HepG2 (cell line): ENCODE measurements at regions not wholly inside any gene's neighbourhood (a gene's known extent, or its start where the extent isn't known, plus 50 kb on each side); places are given as distances from the start of the nearest gene placed in this dataset.
A peak's percentile ranks its signal among the peaks of the same experiment; 100 is the strongest.

ENCODE experiments used
- ATAC-seq: fragments of 200-7000 bp; cut with Tn5 transposase; 3 replicates; pipeline ENCODE4 v1.9.1; 2020; ENCODE audit warnings: mild to moderate bottlenecking, moderate library complexity
- BruUV-seq: library from RNA; stranded (reverse); fragments of 400-500 nt; replicated peaks from 2 replicates; lab custom pipeline; 2021; lab: Mats Ljungman, UMichigan
- CTCF ChIA-PET: fragments of 300-600 bp; formaldehyde crosslinking; extraction: SDS; loops from one replicate; lab custom pipeline; 2021; ENCODE audit warnings: low total read pairs, inconsistent platforms, low intra/inter-chr PET ratio; lab: Yijun Ruan, JAX
- POLR2A ChIA-PET: fragments of 350-600 bp; sonication (Branson Sonifier 250); formaldehyde crosslinking; loops from one replicate; lab custom pipeline; 2020; ENCODE audit warnings: antibody characterized with exemption, inconsistent platforms; lab: Yijun Ruan, JAX
- DNase-seq: peaks from one replicate; pipeline ENCODE4 v3.0.0-alpha.2; 2015; ENCODE audit warnings: low spot score
- FAIRE-seq: peaks from 3 replicates; lab custom pipeline; 2011; peaks lifted over from hg19 to GRCh38; lab: Jason Lieb, UNC
- H2AFZ ChIP-seq: one replicate; pipeline ENCODE4 v1.6.1; 2011; ENCODE audit warnings: low read length, inconsistent platforms
- H3K27ac ChIP-seq: fragments of 300-600 bp; 3 replicates; pipeline ENCODE4 v1.8.0; 2011; ENCODE audit warnings: mixed run types, mild to moderate bottlenecking, mixed read lengths, low read length, inconsistent platforms; ENCODE audit not compliant: insufficient read depth; ENCODE audit errors: extremely low read length
- H3K27me3 ChIP-seq, 2 experiments: fragments of 200-600 bp in 1 of 2; 2 replicates in 1 of 2; 3 replicates in 1 of 2; pipeline versions ENCODE4 v1.6.0 to v1.8.0; 2011; ENCODE audit warnings: low read length in 2 of 2, mild to moderate bottlenecking in 2 of 2, moderate library complexity in 2 of 2, inconsistent platforms in 1 of 2; ENCODE audit not compliant: insufficient read depth in 2 of 2, control insufficient read depth in 1 of 2
- H3K36me3 ChIP-seq, 2 experiments: fragments of 200-600 bp in 1 of 2; replicated peaks in 1 of 2; 2 replicates in 1 of 2; 3 replicates in 1 of 2; pipeline versions ENCODE4 v1.5.1 to v1.8.0; 2011; ENCODE audit warnings: low read length in 2 of 2, inconsistent platforms in 1 of 2; ENCODE audit not compliant: insufficient read depth in 2 of 2, control insufficient read depth in 1 of 2
- H3K4me1 ChIP-seq: 2 replicates; pipeline ENCODE4 v1.5.1; 2012; ENCODE audit warnings: low read length, inconsistent platforms; ENCODE audit not compliant: insufficient read depth
- H3K4me2 ChIP-seq: 2 replicates; pipeline ENCODE4 v1.6.0; 2011; ENCODE audit warnings: low read depth, low read length, inconsistent platforms
- H3K4me3 ChIP-seq, 3 experiments: fragments of 200-600 bp in 1 of 3; sonication (generic), shearing (Covaris generic) in 1 of 3; replicated peaks in 1 of 3; 2 replicates each; pipeline ENCODE4 v1.5.1; 2011 to 2016; ENCODE audit warnings: low read length in 3 of 3, inconsistent platforms in 2 of 3, low read depth in 2 of 3, mild to moderate bottlenecking in 2 of 3, control low read depth in 1 of 3, mixed read lengths in 1 of 3; ENCODE audit not compliant: insufficient read depth in 1 of 3
- H3K79me2 ChIP-seq: one replicate; pipeline ENCODE4 v1.6.1; 2011; ENCODE audit warnings: low read length, inconsistent platforms; ENCODE audit not compliant: insufficient read depth
- H3K9ac ChIP-seq: 2 replicates; pipeline ENCODE4 v1.6.0; 2011; ENCODE audit warnings: mild to moderate bottlenecking, low read depth, low read length, inconsistent platforms; ENCODE audit not compliant: insufficient read depth
- H3K9me3 ChIP-seq: 2 replicates; pipeline ENCODE4 v1.5.1; 2012; ENCODE audit warnings: mild to moderate bottlenecking, low read length
- H4K20me1 ChIP-seq: 2 replicates; pipeline ENCODE4 v1.6.0; 2011; ENCODE audit warnings: inconsistent platforms, mild to moderate bottlenecking, low read length, moderate library complexity; ENCODE audit not compliant: insufficient read depth
- GTF2F1 ChIP-seq: fragments of 150-350 bp; IDR thresholded peaks from 2 replicates; pipeline ENCODE4 v1.6.1; 2014; ENCODE audit warnings: low read length
- HOXA3 ChIP-seq: sonication (generic); formaldehyde crosslinking; IDR thresholded peaks from 2 replicates; pipeline ENCODE4 v1.5.0; 2020; ENCODE audit warnings: missing genetic modification reagents
- KDM5B ChIP-seq: sonication (generic); formaldehyde crosslinking; IDR thresholded peaks from 2 replicates; pipeline ENCODE4 v1.4.0; 2020; ENCODE audit warnings: missing genetic modification reagents, mild to moderate bottlenecking, borderline replicate concordance
- PCBP2 ChIP-seq: fragments of 200-400 bp; formaldehyde crosslinking; optimal IDR thresholded peaks from 2 replicates; pipeline ENCODE3; 2018; ENCODE audit warnings: low read length, low read depth; ENCODE audit not compliant: poor library complexity, severe bottlenecking
- TOPORS ChIP-seq: sonication (generic); formaldehyde crosslinking; IDR thresholded peaks from 2 replicates; pipeline ENCODE4 v1.8.0; 2023; ENCODE audit warnings: mild to moderate bottlenecking, missing genetic modification reagents
- ZNF230 ChIP-seq: sonication (generic); formaldehyde crosslinking; IDR thresholded peaks from 2 replicates; pipeline ENCODE4 v1.4.0; 2020; ENCODE audit warnings: mild to moderate bottlenecking, missing genetic modification reagents
- ZNF772 ChIP-seq: sonication (generic); formaldehyde crosslinking; IDR thresholded peaks from 2 replicates; pipeline ENCODE4 v1.5.0; 2020; ENCODE audit warnings: mild to moderate bottlenecking, missing genetic modification reagents
- ZNF782 ChIP-seq: sonication (generic); formaldehyde crosslinking; IDR thresholded peaks from 2 replicates; pipeline ENCODE4 v1.4.0; 2020; ENCODE audit warnings: missing genetic modification reagents, mild to moderate bottlenecking, borderline replicate concordance
- WGBS: methylation state at CpG from one replicate; pipeline ENCODE4 v1.1.6; 2017; ENCODE audit warnings: low lambda C conversion rate; 5-methylcytosine and 5-hydroxymethylcytosine counted together
- in situ Hi-C: cut with HindIII; loops from 2 replicates; pipeline ENCODE4 v1.10.0; 2017; ENCODE audit warnings: low pct_unique_long_range_greater_than_20kb; ENCODE audit not compliant: extremely low pct_ligation_motif_present
- intact Hi-C: fragments of 100-400 bp; cut with micrococcal nuclease; formaldehyde crosslinking; loops from one replicate; pipeline ENCODE4 v1.10.0; 2022; ENCODE audit not compliant: unreplicated experiment
- TF ChIP-seq, protein P1 (sequence below): sonication (generic); formaldehyde crosslinking; conservative IDR thresholded peaks from 2 replicates; pipeline ENCODE4 v1.8.1; 2023; ENCODE audit warnings: missing genetic modification reagents
- TF ChIP-seq, protein P2 (sequence below), 2 experiments: sonication (generic) in 1 of 2; formaldehyde crosslinking in 1 of 2; IDR thresholded peaks; 2 replicates each; pipeline versions ENCODE4 v1.4.0 to v1.6.1; 2018 to 2020; ENCODE audit warnings: missing genetic modification reagents in 2 of 2, borderline replicate concordance in 1 of 2, low read depth in 1 of 2, mild to moderate bottlenecking in 1 of 2, missing biosample characterization in 1 of 2
- TF ChIP-seq, protein P3 (sequence below), 2 experiments: sonication (generic) in 1 of 2; formaldehyde crosslinking in 1 of 2; IDR thresholded peaks; 2 replicates each; pipeline versions ENCODE4 v1.6.1 to v1.9.0; 2014 to 2022; ENCODE audit warnings: antibody characterized with exemption in 1 of 2, borderline replicate concordance in 1 of 2, inconsistent platforms in 1 of 2, low read depth in 1 of 2, missing genetic modification reagents in 1 of 2

DNA sequence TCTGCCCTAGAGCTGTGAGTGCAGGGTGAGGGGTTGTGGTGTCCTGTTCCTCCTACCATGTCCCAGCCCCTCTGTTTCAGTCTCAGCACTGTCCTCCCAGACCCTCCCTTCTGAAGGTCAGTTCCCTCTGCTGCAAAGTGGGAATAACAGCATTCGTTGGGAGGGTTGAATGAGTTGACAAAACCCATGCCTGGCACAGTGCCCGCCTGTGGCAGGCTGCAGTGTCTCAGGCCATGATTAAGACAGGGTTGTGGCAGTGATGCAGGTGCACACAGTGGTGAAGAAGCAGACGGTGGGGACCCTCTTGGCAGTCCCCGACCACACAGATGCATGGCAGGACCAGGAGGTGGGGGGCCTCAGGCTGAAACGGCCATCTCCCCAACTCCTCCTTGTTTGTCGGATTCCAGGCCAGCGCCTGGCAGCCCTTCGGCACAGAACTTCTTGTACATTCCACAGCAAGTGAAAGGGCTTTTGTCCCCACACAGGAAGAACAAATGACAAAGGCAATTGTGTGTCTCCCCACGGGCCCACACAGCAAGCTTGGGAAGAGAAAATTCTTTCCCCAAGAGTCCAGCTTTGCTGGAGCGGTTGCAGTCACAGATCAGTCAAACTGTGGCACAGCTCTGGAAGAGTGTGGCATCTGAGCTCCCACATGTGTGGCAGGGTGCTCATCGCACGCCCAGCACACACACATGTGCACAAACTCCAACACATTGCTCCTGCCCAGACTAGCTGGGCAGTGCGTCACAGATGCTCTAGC lies 58.1 kb upstream of the EPCAM start:
- Histone ChIP-seq H2AFZ (no peak overlapping the region), H4K20me1 (no peaks in the 10 kb centered on the region), H3K27me3 (no peaks in the 10 kb centered on the region), H3K9ac (peak overlapping the region; percentile 61), H3K27ac (peak overlapping the region; percentile 77), H3K4me3 (peak overlapping the region; percentile 14 to 59 (median 45)), H3K79me2 (no peaks in the 10 kb centered on the region), H3K4me2 (peak overlapping the region; percentile 90), H3K9me3 (no peaks in the 10 kb centered on the region), H3K36me3 (no peaks in the 10 kb centered on the region), H3K4me1 (peaks cover 95% of the 10 kb centered on the region)
- DNase-seq (peak; percentile 73), FAIRE-seq (no peak), ATAC-seq (peak; percentile 36)
- intact Hi-C loops, result loop anchor here (1.0 to 2.0 kb wide), 2 partner anchors 38 to 232 kb away; no protein-coding TSS in a partner anchor
- in situ Hi-C loops, result no loop called here
- CTCF ChIA-PET, result no interaction called here
- WGBS, result 44% methylated on average over 10 of the region's 13 CpGs
- BruUV-seq, result no TSS peak
- POLR2A ChIA-PET, result interaction anchor here (1.0 to 2.0 kb wide), 6 partner anchors 12 to 395 kb away, joined by 3 to 12 read pairs (median 5); partner anchors contain the start of gene MCFD2
- TF ChIP-seq KDM5B (CRISPR knock-in tag) (peak; percentile 46; the same call in 1 of the 2 replicates), GTF2F1 (no peak), HOXA3 (CRISPR knock-in tag) (no peak), ZNF230 (no peak), TOPORS (CRISPR knock-in tag) (peak; percentile 46; the same call in 1 of the 2 replicates), ZNF772 (CRISPR knock-in tag) (peak; percentile 79; the same call in 1 of the 2 replicates), ZNF782 (CRISPR knock-in tag) (0 out of 2 replicates have a peak, but pooled peaks have one; percentile 35), PCBP2 (no peak)
- TF ChIP-seq, protein P1, sequence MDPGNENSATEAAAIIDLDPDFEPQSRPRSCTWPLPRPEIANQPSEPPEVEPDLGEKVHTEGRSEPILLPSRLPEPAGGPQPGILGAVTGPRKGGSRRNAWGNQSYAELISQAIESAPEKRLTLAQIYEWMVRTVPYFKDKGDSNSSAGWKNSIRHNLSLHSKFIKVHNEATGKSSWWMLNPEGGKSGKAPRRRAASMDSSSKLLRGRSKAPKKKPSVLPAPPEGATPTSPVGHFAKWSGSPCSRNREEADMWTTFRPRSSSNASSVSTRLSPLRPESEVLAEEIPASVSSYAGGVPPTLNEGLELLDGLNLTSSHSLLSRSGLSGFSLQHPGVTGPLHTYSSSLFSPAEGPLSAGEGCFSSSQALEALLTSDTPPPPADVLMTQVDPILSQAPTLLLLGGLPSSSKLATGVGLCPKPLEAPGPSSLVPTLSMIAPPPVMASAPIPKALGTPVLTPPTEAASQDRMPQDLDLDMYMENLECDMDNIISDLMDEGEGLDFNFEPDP, result no peak
- TF ChIP-seq, protein P2, sequence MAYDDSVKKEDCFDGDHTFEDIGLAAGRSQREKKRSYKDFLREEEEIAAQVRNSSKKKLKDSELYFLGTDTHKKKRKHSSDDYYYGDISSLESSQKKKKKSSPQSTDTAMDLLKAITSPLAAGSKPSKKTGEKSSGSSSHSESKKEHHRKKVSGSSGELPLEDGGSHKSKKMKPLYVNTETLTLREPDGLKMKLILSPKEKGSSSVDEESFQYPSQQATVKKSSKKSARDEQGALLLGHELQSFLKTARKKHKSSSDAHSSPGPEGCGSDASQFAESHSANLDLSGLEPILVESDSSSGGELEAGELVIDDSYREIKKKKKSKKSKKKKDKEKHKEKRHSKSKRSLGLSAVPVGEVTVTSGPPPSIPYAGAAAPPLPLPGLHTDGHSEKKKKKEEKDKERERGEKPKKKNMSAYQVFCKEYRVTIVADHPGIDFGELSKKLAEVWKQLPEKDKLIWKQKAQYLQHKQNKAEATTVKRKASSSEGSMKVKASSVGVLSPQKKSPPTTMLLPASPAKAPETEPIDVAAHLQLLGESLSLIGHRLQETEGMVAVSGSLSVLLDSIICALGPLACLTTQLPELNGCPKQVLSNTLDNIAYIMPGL (CRISPR knock-in tag; IDR thresholded peaks at IDR 0.05; ENCODE audit: borderline replicate concordance in 1 of 2, low read depth in 1 of 2), result no peak
- TF ChIP-seq, protein P3, sequence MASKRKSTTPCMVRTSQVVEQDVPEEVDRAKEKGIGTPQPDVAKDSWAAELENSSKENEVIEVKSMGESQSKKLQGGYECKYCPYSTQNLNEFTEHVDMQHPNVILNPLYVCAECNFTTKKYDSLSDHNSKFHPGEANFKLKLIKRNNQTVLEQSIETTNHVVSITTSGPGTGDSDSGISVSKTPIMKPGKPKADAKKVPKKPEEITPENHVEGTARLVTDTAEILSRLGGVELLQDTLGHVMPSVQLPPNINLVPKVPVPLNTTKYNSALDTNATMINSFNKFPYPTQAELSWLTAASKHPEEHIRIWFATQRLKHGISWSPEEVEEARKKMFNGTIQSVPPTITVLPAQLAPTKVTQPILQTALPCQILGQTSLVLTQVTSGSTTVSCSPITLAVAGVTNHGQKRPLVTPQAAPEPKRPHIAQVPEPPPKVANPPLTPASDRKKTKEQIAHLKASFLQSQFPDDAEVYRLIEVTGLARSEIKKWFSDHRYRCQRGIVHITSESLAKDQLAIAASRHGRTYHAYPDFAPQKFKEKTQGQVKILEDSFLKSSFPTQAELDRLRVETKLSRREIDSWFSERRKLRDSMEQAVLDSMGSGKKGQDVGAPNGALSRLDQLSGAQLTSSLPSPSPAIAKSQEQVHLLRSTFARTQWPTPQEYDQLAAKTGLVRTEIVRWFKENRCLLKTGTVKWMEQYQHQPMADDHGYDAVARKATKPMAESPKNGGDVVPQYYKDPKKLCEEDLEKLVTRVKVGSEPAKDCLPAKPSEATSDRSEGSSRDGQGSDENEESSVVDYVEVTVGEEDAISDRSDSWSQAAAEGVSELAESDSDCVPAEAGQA (IDR thresholded peaks at IDR 0.05; ENCODE audit: low read depth), result no peak
- TF ChIP-seq, protein P3 (CRISPR knock-in tag; IDR thresholded peaks at IDR 0.05; ENCODE audit: borderline replicate concordance), result no peak
